ENCODE measurements at regions not wholly inside any gene's neighbourhood (a gene's known extent, or its start where the extent isn't known, plus 50 kb on each side); places are given as distances from the start of the nearest gene placed in this dataset.

- H3K27me3 Mint-ChIP-seq (ENCODE audit: insufficient read depth, low read depth, poor library complexity) = peaks cover 64% of the 10 kb centered on the region
- Histone ChIP-seq H3K4me2 (peak overlapping the region; percentile 72), H4K20me1 (replicated peaks; ENCODE audit: insufficient read depth) (no peaks in the 10 kb centered on the region)
These were observed 223.3 kb downstream of the MEF2C start for GRCh38 chr5:88659529-88660263.

More at GRCh38 chr5:88659529-88660263, 223.3 kb downstream of the MEF2C start:
- DNase-seq (ENCODE audit: low spot score) = peak; percentile 68
- Histone ChIP-seq H3F3A (replicated peaks; ENCODE audit: low read depth) (peaks cover 7% of the 10 kb centered on the region; the same call in 1 of the 2 replicates), H3K27ac (ENCODE audit: low read depth) (no peak overlapping the region), H2AFZ (no peak overlapping the region), H3K79me2 (replicated peaks; ENCODE audit: insufficient read depth) (no peaks in the 10 kb centered on the region), H3K9me2 (ENCODE audit: insufficient read depth) (no peaks in the 10 kb centered on the region), H3K27me3 (ENCODE audit: insufficient read depth) (peaks cover 68% of the 10 kb centered on the region), H3K36me3 (ENCODE audit: insufficient read depth) (no peaks in the 10 kb centered on the region), H3K4me3 (peak overlapping the region; percentile 50), H3K4me1 (ENCODE audit: insufficient read depth) (peaks cover 48% of the 10 kb centered on the region)
- Mint-ChIP-seq H3K36me3 (ENCODE audit: low read depth) (no peaks in the 10 kb centered on the region; the same call in 2 of the 3 replicates), H3K9me3 (no peaks in the 10 kb centered on the region), H3K4me1 (peaks cover 44% of the 10 kb centered on the region), H3K27ac (no peak overlapping the region), H3K4me3 (peak overlapping the region; percentile 65)
- no peak for TF ChIP-seq ETS1 (IDR thresholded peaks at IDR 0.05)
- no peak for TF ChIP-seq POLR2AphosphoS5 (IDR thresholded peaks at IDR 0.05; ENCODE audit: low read depth)
- TF ChIP-seq REST (IDR thresholded peaks at IDR 0.05; ENCODE audit: unreplicated experiment) = no peak
- TF ChIP-seq EZH2 (IDR thresholded peaks at IDR 0.05; ENCODE audit: low read depth, unreplicated experiment) = peak; percentile 49
- no peak for TF ChIP-seq CTCF (conservative IDR thresholded peaks at IDR 0.05; ENCODE audit: low read depth in 2 of 2)
- TF ChIP-seq EZH2phosphoT487 (IDR thresholded peaks at IDR 0.05; ENCODE audit: unreplicated experiment) = no peak
- no peak for TF ChIP-seq NANOG (IDR thresholded peaks at IDR 0.05; ENCODE audit: borderline replicate concordance)
- ATAC-seq = peak; percentile 47

Data from GM23338 (cell line).